D341Med (cell line): ENCODE measurements at regions not wholly inside any gene's neighbourhood (a gene's known extent, or its start where the extent isn't known, plus 50 kb on each side); places are given as distances from the start of the nearest gene placed in this dataset.

Experiments
- DNase-seq: peaks from one replicate; pipeline ENCODE4 v3.0.0; 2012; ENCODE audit warnings: low spot score

GRCh38 chr11:16685914-16686313, 52.5 kb upstream of the C11orf58 start:
- DNase-seq = no peak

GRCh38 chr11:16678466-16679116, 59.9 kb upstream of the C11orf58 start:
- no peak for DNase-seq

GRCh38 chr11:16669799-16670415, 68.5 kb upstream of the C11orf58 start:
- DNase-seq = no peak

GRCh38 chr11:16632295-16633200, 105.9 kb upstream of the C11orf58 start:
- no peak for DNase-seq

GRCh38 chr11:16630651-16631050, 107.8 kb upstream of the C11orf58 start:
- no peak for DNase-seq

- DNase-seq = no peak
Measured at GRCh38 chr11:16618431-16618830, 120.0 kb upstream of the C11orf58 start.

- no peak for DNase-seq
Measured at GRCh38 chr11:16615480-16615879, 123.0 kb upstream of the C11orf58 start.

GRCh38 chr11:16613512-16614381, 124.7 kb upstream of the C11orf58 start:
- DNase-seq = peak; percentile 88

- peak; percentile 38 for DNase-seq
Measured at GRCh38 chr11:16613262-16613511, 125.3 kb upstream of the C11orf58 start.

GRCh38 chr11:16612566-16613261, 125.7 kb upstream of the C11orf58 start:
- DNase-seq = peak; percentile 35

GRCh38 chr11:16611926-16612565, 126.4 kb upstream of the C11orf58 start:
- peak; percentile 29 for DNase-seq

- DNase-seq = no peak
Measured at GRCh38 chr11:16611401-16611921, 127.0 kb upstream of the C11orf58 start.

GRCh38 chr11:16610738-16611388, 127.6 kb upstream of the C11orf58 start:
- DNase-seq = no peak

GRCh38 chr11:16610213-16610737, 128.2 kb upstream of the C11orf58 start:
- no peak for DNase-seq

GRCh38 chr11:16609769-16610168, 128.7 kb upstream of the C11orf58 start:
- DNase-seq = no peak

- peak; percentile 38 for DNase-seq
Measured at GRCh38 chr11:16607675-16608644, 130.5 kb upstream of the C11orf58 start.

GRCh38 chr11:16606784-16607674, 131.4 kb upstream of the C11orf58 start:
- DNase-seq = peak; percentile 54
